Neutrophil (primary cell): ENCODE measurements at regions not wholly inside any gene's neighbourhood (a gene's known extent, or its start where the extent isn't known, plus 50 kb on each side); places are given as distances from the start of the nearest gene placed in this dataset.

Experiments
- H3K27ac ChIP-seq: fragments of 200-600 bp; sonication (generic); 2 replicates; pipeline ENCODE4 v1.5.1; 2016; ENCODE audit warnings: mild to moderate bottlenecking, moderate library complexity
- H3K27me3 ChIP-seq: fragments of 200-600 bp; sonication (generic); 2 replicates; pipeline ENCODE4 v1.6.0; 2016; ENCODE audit warnings: mild to moderate bottlenecking
- H3K36me3 ChIP-seq: fragments of 200-600 bp; sonication (generic); 2 replicates; pipeline ENCODE4 v1.5.1; 2017
- H3K4me1 ChIP-seq, 2 experiments: fragments of 200-600 bp in 1 of 2; sonication (generic) in 1 of 2; 1 replicate in 1 of 2; 2 replicates in 1 of 2; pipeline versions ENCODE4 v1.5.1 to v1.6.1; 2013 to 2016; ENCODE audit warnings: low read depth in 1 of 2, low read length in 1 of 2, mild to moderate bottlenecking in 1 of 2, moderate library complexity in 1 of 2; ENCODE audit not compliant: control insufficient read depth in 1 of 2, insufficient read depth in 1 of 2
- H3K4me3 ChIP-seq, 2 experiments: fragments of 200-600 bp in 1 of 2; sonication (generic) in 1 of 2; 1 replicate in 1 of 2; 2 replicates in 1 of 2; pipeline ENCODE4 v1.5.1; 2013 to 2016; ENCODE audit warnings: low read depth in 1 of 2, low read length in 1 of 2, mild to moderate bottlenecking in 1 of 2, moderate library complexity in 1 of 2
- H3K9me3 ChIP-seq: fragments of 200-600 bp; sonication (generic); 2 replicates; pipeline ENCODE4 v1.5.1; 2016
- CTCF ChIP-seq: fragments of 200-600 bp; sonication (generic); IDR thresholded peaks from 2 replicates; pipeline ENCODE4 v1.5.1; 2016; ENCODE audit warnings: antibody characterized with exemption

- Histone ChIP-seq H3K4me1 (no peaks in the 10 kb centered on the region), H3K9me3 (no peaks in the 10 kb centered on the region), H3K27me3 (no peaks in the 10 kb centered on the region), H3K4me3 (no peak overlapping the region), H3K36me3 (no peaks in the 10 kb centered on the region), H3K27ac (no peak overlapping the region)
- no peak for TF ChIP-seq CTCF
Measured at GRCh38 chr1:96660051-96660450, 61.5 kb upstream of the PTBP2 start.

GRCh38 chr1:96660503-96660902 lies 61.1 kb upstream of the PTBP2 start:
- H3K4me3 ChIP-seq, result no peak overlapping the region
- H3K36me3 ChIP-seq, result no peaks in the 10 kb centered on the region
- H3K4me1 ChIP-seq, result no peaks in the 10 kb centered on the region
- TF ChIP-seq CTCF, result no peak
- H3K27ac ChIP-seq, result no peak overlapping the region
- no peaks in the 10 kb centered on the region for H3K27me3 ChIP-seq
- H3K9me3 ChIP-seq, result no peaks in the 10 kb centered on the region
